H9 (cell line): ENCODE measurements at regions not wholly inside any gene's neighbourhood (a gene's known extent, or its start where the extent isn't known, plus 50 kb on each side); places are given as distances from the start of the nearest gene placed in this dataset.

Source experiments
- DNase-seq: peaks from one replicate; pipeline ENCODE4 v3.0.0-alpha.2; 2017
- H2AFZ ChIP-seq: one replicate; pipeline ENCODE4 v1.6.1; 2013; ENCODE audit warnings: mild to moderate bottlenecking, low read length, control low read depth, moderate library complexity
- H2AK5ac ChIP-seq: 2 replicates; pipeline ENCODE4 v1.6.1; 2013; ENCODE audit warnings: low read length, control low read depth, mixed read lengths; ENCODE audit not compliant: insufficient read length
- H2BK120ac ChIP-seq: one replicate; pipeline ENCODE4 v1.6.1; 2013; ENCODE audit warnings: low read depth, mild to moderate bottlenecking, low read length, control low read depth, inconsistent platforms; ENCODE audit not compliant: poor library complexity, severe bottlenecking
- H2BK12ac ChIP-seq: 2 replicates; pipeline ENCODE4 v1.6.1; 2013; ENCODE audit warnings: low read length, control low read depth, mixed read lengths, low read depth; ENCODE audit not compliant: insufficient read length
- H2BK15ac ChIP-seq: 2 replicates; pipeline ENCODE4 v1.6.1; 2013; ENCODE audit warnings: low read depth, low read length, control low read depth
- H2BK20ac ChIP-seq: one replicate; pipeline ENCODE4 v1.6.1; 2013; ENCODE audit warnings: low read depth, mild to moderate bottlenecking, low read length, control low read depth, inconsistent platforms; ENCODE audit not compliant: poor library complexity, severe bottlenecking
- H2BK5ac ChIP-seq: 2 replicates; pipeline ENCODE4 v1.6.1; 2013; ENCODE audit warnings: low read length, control low read depth, mixed read lengths; ENCODE audit not compliant: insufficient read length
- H3K14ac ChIP-seq: 2 replicates; pipeline ENCODE4 v1.6.1; 2013; ENCODE audit warnings: low read length, control low read depth; ENCODE audit not compliant: insufficient read depth
- H3K18ac ChIP-seq: 2 replicates; pipeline ENCODE4 v1.6.1; 2013; ENCODE audit warnings: low read depth, mild to moderate bottlenecking, mixed read lengths, low read length, control low read depth; ENCODE audit not compliant: insufficient read length
- H3K23ac ChIP-seq: 2 replicates; pipeline ENCODE4 v1.6.1; 2013; ENCODE audit warnings: low read length, control low read depth, mixed read lengths, low read depth; ENCODE audit not compliant: insufficient read length
- H3K23me2 ChIP-seq: 2 replicates; pipeline ENCODE4 v1.6.1; 2013; ENCODE audit warnings: low read depth, mild to moderate bottlenecking, mixed read lengths, low read length, control low read depth; ENCODE audit not compliant: insufficient read length, poor library complexity, severe bottlenecking
- H3K27ac ChIP-seq: 2 replicates; pipeline ENCODE4 v1.5.1; 2013; ENCODE audit warnings: low read length, control low read depth, mixed read lengths, low read depth; ENCODE audit not compliant: insufficient read length
- H3K27me3 ChIP-seq: 2 replicates; pipeline ENCODE4 v1.6.1; 2013; ENCODE audit warnings: low read length, control low read depth, inconsistent platforms; ENCODE audit not compliant: insufficient read depth
- H3K4ac ChIP-seq: 2 replicates; pipeline ENCODE4 v1.6.1; 2013; ENCODE audit warnings: low read depth, mild to moderate bottlenecking, control low read depth, inconsistent platforms, low read length, moderate library complexity
- H3K4me1 ChIP-seq: 2 replicates; pipeline ENCODE4 v1.6.1; 2013; ENCODE audit warnings: low read length, control low read depth, inconsistent platforms; ENCODE audit not compliant: insufficient read depth
- H3K4me2 ChIP-seq: 2 replicates; pipeline ENCODE4 v1.6.1; 2013; ENCODE audit warnings: low read length, control low read depth, mixed read lengths; ENCODE audit not compliant: insufficient read length, insufficient read depth
- H3K56ac ChIP-seq: 2 replicates; pipeline ENCODE4 v1.6.1; 2013; ENCODE audit warnings: low read depth, mild to moderate bottlenecking, mixed read lengths, low read length, control low read depth; ENCODE audit not compliant: insufficient read length
- H3K79me1 ChIP-seq: 2 replicates; pipeline ENCODE4 v1.6.1; 2013; ENCODE audit warnings: low read depth, mild to moderate bottlenecking, moderate library complexity, low read length, control low read depth, inconsistent platforms; ENCODE audit not compliant: insufficient read depth, poor library complexity, severe bottlenecking
- H3K79me2 ChIP-seq: 2 replicates; pipeline ENCODE4 v1.6.1; 2013; ENCODE audit warnings: low read length, control low read depth, inconsistent platforms; ENCODE audit not compliant: insufficient read depth
- H3K9ac ChIP-seq: 2 replicates; pipeline ENCODE4 v1.6.1; 2013; ENCODE audit warnings: low read length, control low read depth, mixed read lengths; ENCODE audit not compliant: insufficient read length; ENCODE audit errors: extremely low read depth
- H3K9me3 ChIP-seq: one replicate; pipeline ENCODE4 v1.6.1; 2013; ENCODE audit warnings: low read depth, low read length, inconsistent platforms; ENCODE audit not compliant: control insufficient read depth
- H3T11ph ChIP-seq: one replicate; pipeline ENCODE4 v1.6.1; 2013; ENCODE audit warnings: mild to moderate bottlenecking, low read length, control low read depth, inconsistent platforms
- H4K20me1 ChIP-seq: one replicate; pipeline ENCODE4 v1.6.1; 2013; ENCODE audit not compliant: control insufficient read depth, insufficient read length, insufficient read depth
- H4K5ac ChIP-seq: 2 replicates; pipeline ENCODE4 v1.6.1; 2013; ENCODE audit warnings: low read depth, mild to moderate bottlenecking, mixed read lengths, low read length, control low read depth; ENCODE audit not compliant: insufficient read length
- H4K8ac ChIP-seq: replicated peaks from 2 replicates; pipeline ENCODE4 v1.6.1; 2013; ENCODE audit warnings: low read length, control low read depth, mixed read lengths, low read depth; ENCODE audit not compliant: insufficient read length
- H4K91ac ChIP-seq: 2 replicates; pipeline ENCODE4 v1.6.1; 2013; ENCODE audit warnings: low read depth, mild to moderate bottlenecking, moderate library complexity, mixed read lengths, low read length, control low read depth; ENCODE audit not compliant: insufficient read length
- H3K27ac Mint-ChIP-seq, 3 experiments: 2 replicates in 2 of 3; 3 replicates in 1 of 3; pipeline ENCODE4 v1.8.0; 2020 to 2021; ENCODE audit warnings: mixed read lengths in 3 of 3, mild to moderate bottlenecking in 1 of 3, moderate library complexity in 1 of 3
- H3K27me3 Mint-ChIP-seq: 2 replicates; pipeline ENCODE4 v1.8.0; 2021; ENCODE audit warnings: low read depth, mild to moderate bottlenecking, moderate library complexity, mixed read lengths
- H3K36me3 Mint-ChIP-seq, 3 experiments: 2 replicates in 2 of 3; 3 replicates in 1 of 3; pipeline ENCODE4 v1.8.0; 2020 to 2021; ENCODE audit warnings: low read depth in 3 of 3, mixed read lengths in 3 of 3; ENCODE audit not compliant: insufficient read depth in 1 of 3
- H3K4me1 Mint-ChIP-seq, 2 experiments: 2 replicates each; pipeline ENCODE4 v1.8.0; 2020; ENCODE audit warnings: mixed read lengths in 2 of 2
- H3K4me3 Mint-ChIP-seq, 2 experiments: 2 replicates in 1 of 2; 3 replicates in 1 of 2; pipeline ENCODE4 v1.8.0; 2020 to 2021; ENCODE audit warnings: mild to moderate bottlenecking in 2 of 2, mixed read lengths in 2 of 2, moderate library complexity in 1 of 2
- H3K9me3 Mint-ChIP-seq, 2 experiments: 2 replicates in 1 of 2; 3 replicates in 1 of 2; pipeline ENCODE4 v1.8.0; 2020; ENCODE audit warnings: mild to moderate bottlenecking in 2 of 2, mixed read lengths in 2 of 2, moderate library complexity in 1 of 2
- WGBS: extraction: QIAGEN DNeasy Blood & Tissue Kit; methylation state at CpG from one replicate; pipeline ENCODE4 v1.1.7; 2013; ENCODE audit warnings: missing lambda C conversion rate, low lambda C conversion rate, mixed read lengths; ENCODE audit not compliant: insufficient read length; ENCODE audit errors: extremely low coverage; 5-methylcytosine and 5-hydroxymethylcytosine counted together
- TF ChIP-seq, protein P1 (sequence below): fragments of 200-600 bp; sonication (generic); conservative IDR thresholded peaks from 3 replicates; pipeline ENCODE4 v1.8.0; 2021; ENCODE audit warnings: antibody characterized with exemption, mild to moderate bottlenecking

DNA sequence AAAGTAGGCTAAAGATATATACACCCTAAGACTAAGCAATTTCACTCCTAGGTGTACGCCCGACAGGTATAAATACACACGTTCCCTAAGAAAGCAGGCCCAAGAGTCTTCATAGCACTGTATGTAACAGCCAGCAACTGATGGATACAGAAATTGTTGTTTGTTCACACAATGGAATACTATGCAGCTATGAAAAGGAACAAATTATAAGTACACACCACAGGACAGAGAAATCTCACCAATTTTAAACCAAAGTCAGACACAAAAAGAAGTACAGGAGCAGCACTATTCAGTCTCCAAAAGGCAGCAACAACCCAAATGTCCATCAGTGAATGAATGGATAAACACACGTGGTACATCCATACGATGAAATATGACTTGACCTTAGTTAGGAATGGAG lies 106.1 kb downstream of the LITAF start:
- H3K27me3 ChIP-seq, result no peaks in the 10 kb centered on the region
- peaks cover 13 to 48% (median 22%) of the 10 kb centered on the region in 3 experiments for H3K36me3 Mint-ChIP-seq
- H3K4ac ChIP-seq, result no peak overlapping the region
- H2AK5ac ChIP-seq, result no peak overlapping the region
- no peak overlapping the region for H2BK120ac ChIP-seq
- TF ChIP-seq, protein P1, sequence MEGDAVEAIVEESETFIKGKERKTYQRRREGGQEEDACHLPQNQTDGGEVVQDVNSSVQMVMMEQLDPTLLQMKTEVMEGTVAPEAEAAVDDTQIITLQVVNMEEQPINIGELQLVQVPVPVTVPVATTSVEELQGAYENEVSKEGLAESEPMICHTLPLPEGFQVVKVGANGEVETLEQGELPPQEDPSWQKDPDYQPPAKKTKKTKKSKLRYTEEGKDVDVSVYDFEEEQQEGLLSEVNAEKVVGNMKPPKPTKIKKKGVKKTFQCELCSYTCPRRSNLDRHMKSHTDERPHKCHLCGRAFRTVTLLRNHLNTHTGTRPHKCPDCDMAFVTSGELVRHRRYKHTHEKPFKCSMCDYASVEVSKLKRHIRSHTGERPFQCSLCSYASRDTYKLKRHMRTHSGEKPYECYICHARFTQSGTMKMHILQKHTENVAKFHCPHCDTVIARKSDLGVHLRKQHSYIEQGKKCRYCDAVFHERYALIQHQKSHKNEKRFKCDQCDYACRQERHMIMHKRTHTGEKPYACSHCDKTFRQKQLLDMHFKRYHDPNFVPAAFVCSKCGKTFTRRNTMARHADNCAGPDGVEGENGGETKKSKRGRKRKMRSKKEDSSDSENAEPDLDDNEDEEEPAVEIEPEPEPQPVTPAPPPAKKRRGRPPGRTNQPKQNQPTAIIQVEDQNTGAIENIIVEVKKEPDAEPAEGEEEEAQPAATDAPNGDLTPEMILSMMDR, result no peak
- H4K20me1 ChIP-seq, result no peaks in the 10 kb centered on the region
- H3K27ac Mint-ChIP-seq, result no peak overlapping the region
- no peak overlapping the region for H3K9ac ChIP-seq
- no peak for DNase-seq
- H3K4me1 Mint-ChIP-seq, result no peaks in the 10 kb centered on the region
- no peak overlapping the region for H2AFZ ChIP-seq
- WGBS, result no CpG with 5 or more reads among the region's 5 CpGs
- H3K23me2 ChIP-seq, result no peaks in the 10 kb centered on the region
- H3T11ph ChIP-seq, result no peak overlapping the region
- H3K27me3 Mint-ChIP-seq, result peaks cover 2% of the 10 kb centered on the region; the same call in 1 of the 2 replicates
- no peak overlapping the region for H4K8ac ChIP-seq
- no peak overlapping the region for H3K4me3 Mint-ChIP-seq
- H3K79me2 ChIP-seq, result no peaks in the 10 kb centered on the region
- H3K9me3 ChIP-seq, result peaks cover 7% of the 10 kb centered on the region
- H3K23ac ChIP-seq, result no peak overlapping the region
- no peak overlapping the region for H2BK15ac ChIP-seq
- no peak overlapping the region for H2BK12ac ChIP-seq
- no peaks in the 10 kb centered on the region for H3K79me1 ChIP-seq
- H3K56ac ChIP-seq, result no peak overlapping the region
- no peak overlapping the region for H2BK5ac ChIP-seq
- no peak overlapping the region for H2BK20ac ChIP-seq
- peaks cover 28 to 32% of the 10 kb centered on the region in 2 experiments for H3K9me3 Mint-ChIP-seq
- H4K5ac ChIP-seq, result no peak overlapping the region
- no peaks in the 10 kb centered on the region for H3K4me1 ChIP-seq
- no peak overlapping the region for H3K14ac ChIP-seq
- no peak overlapping the region for H3K27ac ChIP-seq
- H4K91ac ChIP-seq, result no peak overlapping the region
- H3K4me2 ChIP-seq, result no peak overlapping the region
- H3K18ac ChIP-seq, result no peak overlapping the region
